NAMALWA (cell line): ENCODE measurements at regions not wholly inside any gene's neighbourhood (a gene's known extent, or its start where the extent isn't known, plus 50 kb on each side); places are given as distances from the start of the nearest gene placed in this dataset.
A peak's percentile ranks its signal among the peaks of the same experiment; 100 is the strongest.
"Not testable (repeated sequence)": the region's sequence is repeated elsewhere in the genome, so short reads cannot be mapped to it uniquely, and the experiment has no call there.

ENCODE experiments used
- DNase-seq: peaks from one replicate; pipeline ENCODE4 v3.0.0-alpha.2; 2015; ENCODE audit warnings: low spot score

DNA sequence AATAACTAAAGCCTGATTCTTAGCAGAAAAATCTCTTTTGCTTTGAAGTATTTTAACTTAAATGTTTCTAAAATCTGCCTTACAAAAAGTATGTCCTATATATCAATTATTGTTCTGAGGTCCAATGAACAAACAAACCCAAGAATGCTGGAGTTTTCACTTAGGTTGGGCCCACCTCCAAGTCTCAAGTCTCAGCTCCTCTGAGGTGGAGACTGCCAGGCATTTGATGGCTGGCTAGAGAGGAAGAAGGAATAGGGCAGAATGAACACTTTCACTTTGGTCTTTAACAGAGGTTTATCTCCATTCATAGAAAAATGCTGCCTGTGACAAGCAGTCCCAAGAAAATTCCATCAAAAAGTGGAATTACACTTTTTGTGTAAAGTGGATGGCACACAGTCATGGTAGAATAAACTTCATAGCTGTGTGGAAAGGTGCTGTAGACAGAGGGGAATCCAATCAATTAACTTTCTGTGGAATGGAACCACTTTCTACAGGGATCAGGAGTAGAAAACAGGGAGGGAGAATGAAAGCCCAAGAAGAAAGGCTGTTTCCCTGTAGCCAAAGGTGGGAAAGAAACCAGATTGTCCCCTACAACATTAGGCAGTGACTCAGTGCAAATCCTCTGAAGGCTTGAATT, 349.4 kb upstream of the RUNX1 start:
- peak; percentile 16 for DNase-seq

DNA sequence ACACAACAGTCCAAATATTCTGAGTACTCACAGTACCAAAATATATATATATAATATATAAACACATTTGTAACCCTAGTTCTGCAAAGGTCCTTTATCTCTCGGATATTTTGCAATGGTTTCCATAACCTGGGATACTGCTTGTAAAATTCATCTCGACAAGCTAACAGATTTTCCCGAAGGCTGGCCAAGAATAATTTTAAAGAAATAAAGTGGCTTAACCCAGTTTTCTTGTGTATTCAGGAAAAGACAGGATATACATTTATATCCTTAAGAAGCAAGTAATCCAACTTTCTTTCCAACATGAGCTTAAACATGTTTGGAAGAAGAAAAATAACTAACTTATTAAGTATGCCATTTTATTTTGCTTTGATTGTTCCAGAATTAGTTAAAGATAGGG, 348.7 kb upstream of the RUNX1 start:
- DNase-seq = no peak

DNA sequence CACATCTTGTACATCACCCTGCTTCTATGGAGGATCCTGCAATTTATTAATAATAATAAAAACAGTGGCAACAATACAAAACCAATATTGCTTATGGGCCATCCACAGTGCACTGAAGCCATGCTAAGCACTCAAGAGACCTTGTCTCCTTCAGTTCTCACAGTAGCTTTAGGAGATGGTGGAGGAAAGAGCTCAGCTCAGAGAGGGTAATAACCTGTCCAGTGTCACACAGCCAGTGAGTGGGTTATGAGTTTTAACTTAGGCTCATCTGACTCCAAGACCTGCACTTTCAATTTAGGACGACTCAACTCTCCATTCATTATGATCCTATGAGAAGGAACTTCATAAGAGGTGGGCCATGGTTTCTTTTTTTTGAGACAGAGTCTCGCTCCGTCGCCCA, 347.6 kb upstream of the RUNX1 start:
- no peak for DNase-seq

DNA sequence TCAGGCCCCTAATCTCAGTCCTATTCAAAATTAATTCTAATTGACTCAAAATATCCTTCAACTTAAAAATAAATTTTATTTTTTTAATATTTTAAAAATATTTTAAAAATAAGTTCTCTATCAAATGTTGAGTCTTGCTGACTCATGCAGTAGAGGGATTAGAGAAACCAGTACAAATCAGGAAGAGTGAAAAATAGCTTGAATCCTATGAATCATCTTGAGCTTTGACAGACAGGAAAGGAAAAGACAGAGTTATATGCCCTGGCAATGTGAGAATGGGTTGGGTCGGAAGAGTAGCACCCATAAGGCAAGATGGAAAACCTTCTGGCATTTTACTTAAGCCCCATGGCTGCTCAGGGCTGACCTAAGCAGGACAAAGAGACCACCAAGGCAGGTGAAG, 346.6 kb upstream of the RUNX1 start:
- DNase-seq = no peak

DNA sequence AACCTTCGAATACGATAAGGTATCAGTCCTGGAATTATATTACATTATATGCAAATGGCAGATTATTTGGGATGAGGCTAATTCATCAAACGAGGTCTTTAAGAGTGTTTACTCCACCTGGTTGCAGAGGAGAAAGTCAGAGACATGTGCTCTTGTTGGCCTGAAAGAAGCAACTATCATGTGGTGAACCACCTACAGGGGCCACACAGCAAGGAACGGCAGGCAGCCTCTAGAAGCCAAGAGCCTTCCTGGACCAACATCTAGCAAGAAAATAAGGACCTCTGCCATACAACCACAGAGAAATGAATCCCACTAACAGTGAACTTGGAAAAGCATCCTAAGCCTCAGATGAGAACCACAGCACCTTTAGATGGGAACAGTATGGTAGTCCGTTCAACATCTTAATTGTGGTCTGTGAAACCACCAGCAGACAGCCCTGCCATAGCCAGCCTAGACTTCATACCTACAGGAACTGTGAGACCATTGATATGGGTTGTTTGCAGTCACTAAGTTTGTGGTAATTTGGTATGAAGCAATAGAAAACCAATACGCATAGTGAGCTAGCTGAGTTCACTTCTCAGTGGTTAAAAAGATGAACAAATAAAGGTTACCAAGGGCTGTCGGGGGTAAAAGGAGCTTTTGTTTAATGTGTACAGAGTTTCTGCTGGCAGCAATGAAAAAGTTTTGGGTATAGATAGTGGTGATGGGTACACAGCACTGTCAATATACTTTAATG, 345.7 kb upstream of the RUNX1 start:
- no peak for DNase-seq

DNA sequence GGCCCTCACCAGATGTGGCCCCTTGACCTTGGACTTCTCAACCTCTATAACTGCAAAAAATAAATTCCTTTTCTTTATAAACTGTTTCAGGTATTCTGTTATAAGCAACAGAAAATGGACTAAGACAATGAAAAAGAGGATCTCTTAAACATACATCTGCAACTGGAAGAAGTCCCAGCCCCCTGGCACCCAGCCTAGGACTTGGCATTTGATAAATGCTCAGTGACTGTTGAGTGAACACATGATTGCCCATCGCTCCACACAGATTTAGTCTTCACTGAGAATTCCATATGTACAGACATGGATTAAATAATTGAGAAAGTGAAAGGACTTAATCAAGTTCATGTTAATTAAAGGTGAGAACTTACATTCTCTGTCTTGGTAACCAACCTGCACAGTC, 344.9 kb upstream of the RUNX1 start:
- no peak for DNase-seq

DNA sequence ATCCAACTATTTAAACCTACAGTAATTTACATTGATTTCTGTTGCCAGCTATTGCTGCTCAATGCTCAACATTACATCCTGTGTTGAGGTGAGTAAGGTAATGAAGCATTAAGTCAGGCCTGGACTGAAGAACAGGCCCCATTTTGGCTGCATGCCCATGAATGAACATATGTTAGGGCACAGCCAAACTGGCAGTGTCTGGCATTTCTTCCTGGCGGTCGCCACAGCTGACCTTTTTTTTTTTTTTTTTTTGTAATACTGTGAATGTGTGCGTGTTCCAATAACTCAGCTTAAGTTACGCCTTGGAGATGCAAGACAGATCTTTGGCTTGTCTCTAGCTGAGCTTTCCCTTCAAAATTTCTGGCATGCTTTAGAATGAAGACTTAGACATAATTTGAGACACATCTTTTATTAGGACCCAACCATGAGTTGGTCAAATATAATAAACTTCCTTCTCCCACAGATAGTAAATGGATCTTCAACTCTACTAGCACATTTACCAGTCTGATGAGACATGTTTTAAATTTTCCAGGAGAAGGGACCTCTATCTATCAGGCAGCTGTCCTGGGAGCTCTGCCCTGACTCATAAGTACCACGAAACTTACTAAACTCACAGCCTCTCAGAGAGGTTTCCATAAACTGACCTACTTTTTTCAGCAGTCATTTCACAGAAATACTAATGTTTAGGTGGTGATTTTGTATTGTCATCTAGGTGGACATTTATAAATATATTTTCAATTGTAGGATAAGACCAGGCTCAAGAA, 341.1 kb upstream of the RUNX1 start:
- peak; percentile 13 for DNase-seq

DNA sequence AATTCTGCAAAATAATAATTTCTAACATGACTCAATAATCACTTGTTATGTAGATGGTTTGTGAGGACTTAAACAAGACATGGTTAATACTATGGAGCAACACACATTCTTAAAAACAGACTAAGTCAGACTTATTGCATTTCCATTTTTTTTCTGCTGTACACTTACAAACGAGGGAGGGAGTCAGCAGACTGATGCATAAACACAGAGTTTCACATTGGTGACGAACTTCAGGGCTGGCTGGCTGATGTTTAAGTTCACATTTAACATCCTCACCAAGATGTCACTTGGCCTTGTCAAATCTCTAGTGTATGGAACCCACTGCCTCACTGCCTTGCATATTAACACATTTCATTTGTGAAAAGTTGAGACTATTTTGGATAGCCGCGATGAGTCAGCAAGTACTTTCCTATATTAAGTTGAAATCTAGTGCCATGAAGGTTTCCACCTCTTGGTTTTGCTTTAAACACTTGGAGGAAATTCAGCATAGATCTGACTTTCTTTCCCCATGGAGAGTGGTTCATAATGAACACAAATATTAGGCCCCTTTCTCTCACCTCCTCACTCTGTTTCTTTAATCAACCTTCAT, 337.5 kb upstream of the RUNX1 start:
- DNase-seq = peak; percentile 5

DNA sequence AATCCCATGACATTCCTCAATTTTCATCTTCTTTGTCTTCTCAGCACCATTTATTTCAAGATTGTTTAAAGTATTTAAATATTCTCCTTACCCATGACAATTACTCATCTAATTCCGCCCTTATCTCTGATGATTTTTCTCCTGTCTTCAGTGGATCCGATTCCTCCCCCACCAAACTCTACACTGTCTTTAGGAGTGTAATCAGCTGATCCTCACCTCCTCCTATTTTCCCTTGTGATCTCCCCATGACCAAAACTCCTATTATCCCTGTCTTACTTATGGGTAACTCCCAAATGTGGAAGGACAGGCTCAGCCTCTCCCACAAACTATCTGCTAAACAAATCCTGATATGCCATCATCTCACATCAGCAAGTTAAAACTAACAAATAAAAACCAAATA, 335.3 kb upstream of the RUNX1 start:
- no peak for DNase-seq

DNA sequence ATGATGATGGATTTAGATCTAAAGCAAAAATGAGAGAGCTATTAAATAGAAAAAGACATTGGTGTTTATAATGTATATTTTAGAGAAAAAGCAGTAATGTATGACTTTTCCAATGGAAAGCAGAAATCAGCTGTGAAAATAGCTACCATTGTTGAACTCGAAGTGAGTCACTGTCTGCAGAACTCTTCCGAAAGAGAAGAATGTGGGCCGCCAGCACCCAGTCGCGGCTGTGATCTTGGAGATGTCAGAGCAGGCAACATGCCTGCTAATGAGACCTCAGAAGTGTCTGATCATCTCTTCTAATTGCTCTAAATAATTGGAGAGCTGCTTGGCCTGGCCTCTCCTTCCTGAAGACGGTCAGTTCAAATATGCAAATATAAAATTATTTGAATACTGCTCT, 333.6 kb upstream of the RUNX1 start:
- DNase-seq = no peak

DNA sequence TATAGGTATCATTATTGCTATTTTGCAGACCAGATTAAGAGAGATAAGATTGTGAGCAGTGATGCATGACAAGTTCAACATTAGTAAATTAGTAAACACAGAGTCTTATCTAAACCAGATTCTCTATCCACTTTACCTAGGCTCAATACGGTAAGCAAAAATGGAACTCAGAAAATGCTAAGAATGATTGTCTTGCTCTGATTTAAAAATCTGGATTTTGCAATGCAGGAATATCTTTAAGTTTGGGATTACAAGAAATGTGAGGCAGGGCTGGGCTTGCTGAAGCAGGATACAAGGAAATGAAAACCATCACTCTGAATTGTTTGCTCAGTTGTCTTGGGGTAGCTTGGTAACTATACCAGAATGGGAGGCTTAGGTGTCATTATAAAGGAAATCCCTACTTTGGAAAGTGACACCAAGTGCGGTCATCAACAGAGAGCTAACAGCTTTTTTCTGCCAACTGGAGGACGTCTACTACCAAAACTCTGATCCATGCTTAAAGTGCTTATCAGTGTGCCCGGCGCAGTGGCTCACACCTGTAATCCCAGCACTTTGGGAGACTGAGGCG, 332.7 kb upstream of the RUNX1 start:
- no peak for DNase-seq

DNA sequence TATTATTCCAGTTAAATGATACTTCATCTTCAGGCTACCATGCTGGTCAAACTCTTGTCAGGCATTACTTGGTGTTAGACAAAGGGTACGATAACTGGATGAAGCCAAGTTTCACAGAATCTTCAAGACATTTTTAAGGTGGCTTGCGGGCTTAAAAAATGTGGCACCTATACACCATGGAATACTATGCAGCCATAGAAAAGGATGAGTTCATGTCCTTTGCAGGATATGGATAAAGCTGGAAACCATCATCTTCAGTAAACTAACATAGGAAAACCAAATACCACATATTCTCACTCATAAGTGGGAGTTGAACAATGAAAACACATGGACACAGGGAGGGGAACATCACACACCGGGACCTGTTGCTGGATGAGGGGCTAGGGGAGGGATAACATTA, 331.2 kb upstream of the RUNX1 start:
- not testable (repeated sequence) for DNase-seq

DNA sequence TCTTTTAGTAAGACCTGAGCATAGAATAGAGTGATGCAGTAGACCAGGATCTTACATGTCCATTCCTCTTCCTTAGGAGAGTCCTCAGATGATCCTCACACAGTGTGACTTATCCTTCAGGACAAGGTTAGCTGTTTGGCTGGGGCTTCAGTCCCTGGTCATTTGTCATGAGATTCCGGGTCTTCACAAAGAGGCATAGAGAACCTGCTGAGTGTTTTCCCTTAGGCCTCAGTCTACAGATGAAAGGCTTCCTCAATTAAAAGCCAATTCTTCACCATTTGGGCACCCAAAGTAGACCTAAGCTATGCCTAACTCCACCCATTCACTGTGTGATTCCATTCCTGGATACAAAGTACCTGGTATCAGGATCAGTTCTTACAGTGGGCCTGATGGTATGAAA, 329.8 kb upstream of the RUNX1 start:
- no peak for DNase-seq

DNA sequence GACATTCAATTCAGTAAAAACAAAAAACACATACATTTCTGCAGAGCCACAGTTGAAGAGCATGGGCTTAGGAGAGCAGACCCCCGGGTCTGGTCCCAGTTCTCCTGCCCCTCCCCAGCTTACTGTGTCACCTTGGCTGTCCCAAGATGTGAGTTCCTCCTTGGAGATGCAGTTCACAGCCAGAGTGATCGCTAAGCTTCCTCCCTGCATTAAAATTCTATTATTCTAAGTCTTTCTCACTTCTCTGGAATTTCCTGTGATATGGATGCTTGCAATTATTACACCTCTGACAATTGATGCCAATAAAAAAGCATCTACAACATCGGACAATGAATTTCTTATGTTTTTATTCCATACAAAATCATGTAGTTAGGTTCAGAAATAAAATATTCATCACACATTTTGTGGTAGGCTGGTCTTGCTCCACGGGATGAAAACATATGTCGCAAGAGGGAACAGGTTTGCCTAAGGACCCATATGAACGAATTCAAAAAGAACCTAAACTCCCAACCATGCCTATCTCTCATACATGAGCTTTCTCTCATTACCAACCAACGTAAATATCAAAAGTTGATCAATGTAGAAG, 328.5 kb upstream of the RUNX1 start:
- DNase-seq = no peak

DNA sequence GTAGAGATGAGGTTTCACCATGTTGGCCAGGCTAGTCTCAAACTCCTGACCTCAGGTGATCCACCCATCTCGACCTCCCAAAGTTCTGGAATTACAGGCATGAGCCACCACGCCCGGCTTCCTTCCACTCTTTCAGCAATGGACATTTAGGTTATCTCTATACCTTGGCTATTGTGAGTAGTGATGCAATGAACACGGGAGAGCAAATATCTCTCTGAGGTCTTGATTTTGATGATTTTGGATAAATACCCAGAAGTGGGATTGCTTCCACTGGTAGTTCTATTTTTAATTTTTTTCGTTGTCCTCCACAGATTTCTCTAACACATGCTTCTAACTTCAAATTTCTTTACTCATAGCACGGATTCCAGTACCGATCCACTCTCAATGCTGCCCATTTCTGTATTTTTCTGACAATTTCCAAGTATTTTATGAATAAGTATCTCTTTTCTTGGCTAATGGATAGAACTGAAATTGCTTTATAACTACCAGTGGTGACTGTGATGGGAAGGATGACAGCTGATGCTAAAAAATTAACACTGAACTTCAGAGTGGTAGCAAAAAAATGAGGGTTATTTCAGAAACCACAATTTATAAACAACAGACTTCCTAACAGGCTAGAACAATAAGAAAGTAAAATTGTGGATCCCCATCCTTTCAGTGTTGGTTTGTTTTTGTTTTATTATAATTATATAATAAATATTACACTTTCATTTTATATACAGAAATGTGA, 327.5 kb upstream of the RUNX1 start:
- DNase-seq = no peak

DNA sequence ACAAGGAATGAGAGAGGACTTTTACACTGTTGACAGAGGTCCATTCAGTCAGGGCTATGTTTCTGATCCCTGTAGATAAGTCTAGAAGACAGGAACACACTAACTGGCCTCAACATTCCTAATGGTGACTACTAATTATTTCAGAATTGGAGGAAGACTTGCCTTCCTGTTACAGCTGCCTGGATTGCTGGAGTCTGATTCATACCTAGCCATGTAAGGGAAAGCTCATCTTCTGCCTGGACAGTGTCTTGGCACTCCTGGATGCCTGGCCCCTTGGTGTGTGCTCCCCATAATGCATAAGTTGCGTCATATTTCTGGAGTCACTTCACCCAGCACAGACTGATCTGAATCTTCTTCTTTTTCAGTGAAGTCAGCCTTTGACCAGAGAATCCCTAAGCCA, 326.0 kb upstream of the RUNX1 start:
- DNase-seq = no peak

DNA sequence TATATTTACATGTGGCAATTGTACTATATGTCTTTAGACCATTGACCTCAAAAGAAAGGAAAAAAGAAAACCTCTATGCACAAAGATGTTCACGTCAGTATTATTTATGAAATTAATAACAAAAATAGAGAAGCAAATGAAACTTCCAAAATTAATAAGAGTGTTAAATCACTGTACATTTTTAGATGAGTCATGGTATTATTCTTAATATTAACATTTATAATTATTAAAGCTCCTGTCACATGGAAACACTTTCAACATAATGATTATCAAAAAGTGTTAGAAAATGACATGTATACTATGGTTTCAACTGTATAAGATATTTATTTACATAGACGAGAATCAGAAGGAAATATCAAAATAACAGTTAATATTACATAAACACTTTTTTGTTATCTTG, 324.9 kb upstream of the RUNX1 start:
- no peak for DNase-seq

DNA sequence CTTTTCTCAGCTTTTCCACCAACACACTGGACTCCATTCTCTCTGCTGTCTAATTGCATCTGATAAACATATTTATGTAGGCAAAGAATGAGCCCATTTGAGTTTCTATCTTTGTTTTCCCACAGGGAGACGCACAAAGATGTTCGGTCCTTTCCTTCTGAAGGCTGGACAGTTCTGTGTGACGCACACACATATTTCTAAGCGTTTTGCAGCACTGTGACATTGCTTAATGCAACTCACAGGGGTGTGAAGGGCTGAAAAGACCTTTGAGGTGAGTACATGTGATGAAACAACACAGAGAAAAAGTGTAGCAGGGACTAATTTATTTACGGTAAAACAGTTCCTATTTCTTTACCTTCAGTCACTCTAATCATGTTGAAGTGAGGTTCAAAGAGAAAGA, 323.1 kb upstream of the RUNX1 start:
- no peak for DNase-seq

DNA sequence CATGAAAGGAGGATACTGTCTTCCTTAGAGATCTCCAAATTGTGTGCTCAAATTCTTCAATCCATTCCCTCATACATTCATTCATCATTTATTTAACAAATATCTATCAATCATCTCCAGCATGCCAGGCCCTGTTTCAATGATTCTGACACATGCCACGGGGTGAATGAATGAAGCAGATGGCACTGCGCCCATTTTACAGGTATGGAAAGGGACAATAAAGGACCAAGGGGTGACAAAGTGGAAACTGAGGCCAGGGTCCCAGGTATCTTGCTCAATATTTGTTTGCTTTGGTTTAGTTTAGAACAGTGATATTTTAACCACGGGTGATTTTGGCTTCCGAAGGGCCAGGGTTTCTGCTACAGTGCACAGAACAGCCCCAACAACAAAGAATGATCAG, 321.6 kb upstream of the RUNX1 start:
- DNase-seq = no peak

DNA sequence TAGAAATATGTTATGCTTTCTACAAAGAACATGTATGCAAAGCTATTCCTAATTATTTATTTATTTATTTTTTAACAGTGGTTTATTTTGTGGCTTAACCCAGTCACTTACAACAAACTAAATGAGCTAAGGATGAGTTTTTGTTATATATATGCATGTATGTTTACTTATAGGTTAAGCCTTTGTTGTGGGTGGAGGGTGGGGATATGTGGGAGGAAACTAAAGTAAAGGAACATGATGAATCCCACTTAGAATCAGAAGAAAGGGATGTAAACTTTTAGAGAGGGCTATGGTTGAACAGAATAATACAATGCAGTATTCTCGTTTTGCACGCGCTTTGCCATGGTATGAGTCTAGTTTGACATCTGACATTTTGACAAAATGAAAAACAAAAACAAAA, 321.0 kb upstream of the RUNX1 start:
- no peak for DNase-seq

DNA sequence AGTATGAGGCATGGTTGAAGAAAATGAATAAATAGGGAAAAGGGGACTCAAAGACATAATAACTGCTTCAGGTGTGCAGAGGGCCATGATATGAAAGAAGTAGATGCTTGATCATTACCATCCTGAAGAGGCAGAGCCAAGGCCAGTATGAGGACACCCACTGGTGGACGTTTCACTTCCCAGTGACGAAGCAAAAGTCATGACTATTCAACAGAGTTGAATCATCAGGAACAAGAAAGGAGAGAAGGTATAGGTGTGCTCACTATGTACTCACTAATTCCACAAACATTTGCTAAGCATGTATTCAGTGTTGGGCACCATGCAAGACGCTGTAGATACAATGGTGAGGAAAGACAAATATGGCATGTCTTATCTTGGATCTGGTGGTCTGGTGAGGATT, 319.2 kb upstream of the RUNX1 start:
- DNase-seq = no peak

DNA sequence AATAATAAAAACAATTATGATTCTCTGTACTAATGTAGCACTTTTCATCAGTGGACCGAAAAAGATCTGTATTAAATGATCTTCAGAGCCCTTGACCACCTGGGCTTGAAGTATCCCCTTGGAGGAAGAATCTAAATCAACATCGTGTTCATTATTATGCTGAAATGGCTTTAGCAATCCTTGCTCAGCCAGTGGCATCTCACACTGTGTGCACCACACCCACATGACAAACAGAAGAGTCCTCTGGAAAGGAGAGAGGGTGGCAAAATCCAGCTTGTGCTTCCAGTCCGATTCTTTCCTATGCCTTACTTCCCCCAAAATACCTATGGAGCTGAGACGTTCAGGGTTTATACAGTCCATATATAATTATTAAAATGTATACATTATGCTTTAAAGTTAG, 318.5 kb upstream of the RUNX1 start:
- DNase-seq = no peak
